ENCODE measurements at regions not wholly inside any gene's neighbourhood (a gene's known extent, or its start where the extent isn't known, plus 50 kb on each side); places are given as distances from the start of the nearest gene placed in this dataset.

DNA sequence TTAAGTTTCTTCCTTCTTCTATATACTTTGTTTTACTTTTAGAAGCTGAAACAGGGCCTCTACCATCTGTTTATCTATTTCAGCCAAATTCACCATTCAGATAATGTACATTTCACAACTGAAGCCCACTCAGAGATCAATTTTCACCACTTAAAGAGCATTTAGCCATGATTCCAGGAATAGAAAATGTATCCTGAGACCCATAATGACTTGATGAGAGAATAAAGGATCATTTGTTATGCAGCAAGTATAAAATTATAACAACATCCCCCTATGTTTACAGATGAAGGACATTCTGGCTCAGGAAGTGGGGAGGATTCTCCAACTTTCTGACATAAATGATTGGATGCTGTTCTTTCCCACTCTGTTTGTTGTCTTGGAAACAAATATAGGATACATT is 962.1 kb upstream of the EEF2KMT start:
- Histone ChIP-seq H4K8ac (ENCODE audit: low read depth in 2 of 2, low read length in 2 of 2) (no peak overlapping the region), H2AFZ (replicated peaks; ENCODE audit: low read length, poor library complexity) (no peak overlapping the region), H2BK20ac (ENCODE audit: low read depth, low read length) (no peak overlapping the region), H3K18ac (ENCODE audit: low read depth, low read length) (no peak overlapping the region), H2BK5ac (ENCODE audit: low read depth, low read length, poor library complexity, severe bottlenecking) (no peak overlapping the region), H2BK120ac (ENCODE audit: low read depth, low read length) (no peak overlapping the region), H2AK5ac (ENCODE audit: low read depth, low read length) (no peak overlapping the region), H3K79me1 (ENCODE audit: low read depth in 1 of 2, low read length in 2 of 2) (no peaks in the 10 kb centered on the region), H2AK9ac (replicated peaks; ENCODE audit: low read depth, low read length, poor library complexity) (no peak overlapping the region), H3K9ac (ENCODE audit: low read depth, low read length) (no peak overlapping the region), H3K4me3 (ENCODE audit: insufficient read depth, low read depth, low read length) (no peak overlapping the region), H4K91ac (ENCODE audit: insufficient read depth, low read depth, low read length) (no peak overlapping the region), H3K4me2 (ENCODE audit: low read depth, low read length) (no peak overlapping the region), H3K27ac (ENCODE audit: insufficient read depth, low read length) (no peak overlapping the region), H2BK15ac (ENCODE audit: low read depth, low read length) (no peak overlapping the region), H3K56ac (ENCODE audit: extremely low read depth, insufficient read depth, low read length) (no peak overlapping the region), H3K23ac (ENCODE audit: low read depth, low read length) (no peak overlapping the region), H3K14ac (replicated peaks; ENCODE audit: low read depth, low read length) (no peak overlapping the region), H4K20me1 (ENCODE audit: insufficient read depth, low read length) (no peaks in the 10 kb centered on the region), H3K4ac (ENCODE audit: low read depth, low read length) (no peak overlapping the region), H3K36me3 (ENCODE audit: control insufficient read depth, insufficient read depth, low read length) (no peaks in the 10 kb centered on the region), H3K27me3 (ENCODE audit: control insufficient read depth, insufficient read depth, low read length) (no peaks in the 10 kb centered on the region), H3K9me3 (ENCODE audit: control insufficient read depth, insufficient read depth, low read length) (no peaks in the 10 kb centered on the region; the same call in none of the 2 replicates), H3K4me1 (ENCODE audit: control insufficient read depth, insufficient read depth, low read length) (no peaks in the 10 kb centered on the region), H3K9me1 (ENCODE audit: insufficient read depth, low read length) (no peaks in the 10 kb centered on the region), H4K5ac (ENCODE audit: low read depth, low read length) (no peak overlapping the region)
- no TSS peak for BruUV-seq (replicated peaks)
- intact Hi-C loops (cut with micrococcal nuclease): no loop called here
- ATAC-seq (ENCODE audit: low read depth): no peak
- ChIA-PET POLR2A (ENCODE audit: unreplicated experiment) (no interaction called here), CTCF (no interaction called here)
- dilution Hi-C loops (cut with HindIII; ENCODE audit: low sequenced_read_pairs, unreplicated experiment): no loop called here
- in situ Hi-C loops (cut with MboI; ENCODE audit: low sequenced_read_pairs): no loop called here
- no peak for DNase-seq
- TF ChIP-seq, protein P1, sequence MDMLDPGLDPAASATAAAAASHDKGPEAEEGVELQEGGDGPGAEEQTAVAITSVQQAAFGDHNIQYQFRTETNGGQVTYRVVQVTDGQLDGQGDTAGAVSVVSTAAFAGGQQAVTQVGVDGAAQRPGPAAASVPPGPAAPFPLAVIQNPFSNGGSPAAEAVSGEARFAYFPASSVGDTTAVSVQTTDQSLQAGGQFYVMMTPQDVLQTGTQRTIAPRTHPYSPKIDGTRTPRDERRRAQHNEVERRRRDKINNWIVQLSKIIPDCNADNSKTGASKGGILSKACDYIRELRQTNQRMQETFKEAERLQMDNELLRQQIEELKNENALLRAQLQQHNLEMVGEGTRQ (IDR thresholded peaks at IDR 0.05; ENCODE audit: low read depth, low read length): no peak
- TF ChIP-seq FOS (IDR thresholded peaks at IDR 0.05; ENCODE audit: low read depth, low read length) (no peak), MAFK (IDR thresholded peaks at IDR 0.05; ENCODE audit: low read depth, low read length) (no peak), MAZ (IDR thresholded peaks at IDR 0.05; ENCODE audit: borderline replicate concordance, low read depth, low read length) (no peak), SMC3 (IDR thresholded peaks at IDR 0.05; ENCODE audit: low read depth, low read length) (no peak), CHD1 (IDR thresholded peaks at IDR 0.05; ENCODE audit: low read depth, low read length) (no peak), RAD21 (IDR thresholded peaks at IDR 0.05; ENCODE audit: low read length) (no peak), BHLHE40 (IDR thresholded peaks at IDR 0.05; ENCODE audit: low read depth, low read length) (no peak), RCOR1 (IDR thresholded peaks at IDR 0.05; ENCODE audit: insufficient replicate concordance, low read length) (no peak), CEBPB (IDR thresholded peaks at IDR 0.05; ENCODE audit: low read depth, low read length) (no peak), POLR2A (IDR thresholded peaks at IDR 0.05; ENCODE audit: low read depth, low read length) (no peak), NFE2L2 (IDR thresholded peaks at IDR 0.05; ENCODE audit: low read depth, low read length) (no peak), RFX5 (IDR thresholded peaks at IDR 0.05; ENCODE audit: low read depth, low read length) (no peak), MXI1 (IDR thresholded peaks at IDR 0.05; ENCODE audit: borderline replicate concordance, low read depth, low read length) (no peak)
- TF ChIP-seq, protein P2, sequence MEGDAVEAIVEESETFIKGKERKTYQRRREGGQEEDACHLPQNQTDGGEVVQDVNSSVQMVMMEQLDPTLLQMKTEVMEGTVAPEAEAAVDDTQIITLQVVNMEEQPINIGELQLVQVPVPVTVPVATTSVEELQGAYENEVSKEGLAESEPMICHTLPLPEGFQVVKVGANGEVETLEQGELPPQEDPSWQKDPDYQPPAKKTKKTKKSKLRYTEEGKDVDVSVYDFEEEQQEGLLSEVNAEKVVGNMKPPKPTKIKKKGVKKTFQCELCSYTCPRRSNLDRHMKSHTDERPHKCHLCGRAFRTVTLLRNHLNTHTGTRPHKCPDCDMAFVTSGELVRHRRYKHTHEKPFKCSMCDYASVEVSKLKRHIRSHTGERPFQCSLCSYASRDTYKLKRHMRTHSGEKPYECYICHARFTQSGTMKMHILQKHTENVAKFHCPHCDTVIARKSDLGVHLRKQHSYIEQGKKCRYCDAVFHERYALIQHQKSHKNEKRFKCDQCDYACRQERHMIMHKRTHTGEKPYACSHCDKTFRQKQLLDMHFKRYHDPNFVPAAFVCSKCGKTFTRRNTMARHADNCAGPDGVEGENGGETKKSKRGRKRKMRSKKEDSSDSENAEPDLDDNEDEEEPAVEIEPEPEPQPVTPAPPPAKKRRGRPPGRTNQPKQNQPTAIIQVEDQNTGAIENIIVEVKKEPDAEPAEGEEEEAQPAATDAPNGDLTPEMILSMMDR (conservative IDR thresholded peaks at IDR 0.05; ENCODE audit: low read depth, low read length): no peak
- TF ChIP-seq, protein P3, sequence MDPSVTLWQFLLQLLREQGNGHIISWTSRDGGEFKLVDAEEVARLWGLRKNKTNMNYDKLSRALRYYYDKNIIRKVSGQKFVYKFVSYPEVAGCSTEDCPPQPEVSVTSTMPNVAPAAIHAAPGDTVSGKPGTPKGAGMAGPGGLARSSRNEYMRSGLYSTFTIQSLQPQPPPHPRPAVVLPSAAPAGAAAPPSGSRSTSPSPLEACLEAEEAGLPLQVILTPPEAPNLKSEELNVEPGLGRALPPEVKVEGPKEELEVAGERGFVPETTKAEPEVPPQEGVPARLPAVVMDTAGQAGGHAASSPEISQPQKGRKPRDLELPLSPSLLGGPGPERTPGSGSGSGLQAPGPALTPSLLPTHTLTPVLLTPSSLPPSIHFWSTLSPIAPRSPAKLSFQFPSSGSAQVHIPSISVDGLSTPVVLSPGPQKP (IDR thresholded peaks at IDR 0.05; ENCODE audit: borderline replicate concordance, low read depth, low read length): no peak
